Hepatocyte (in vitro differentiated cells): ENCODE measurements at regions not wholly inside any gene's neighbourhood (a gene's known extent, or its start where the extent isn't known, plus 50 kb on each side); places are given as distances from the start of the nearest gene placed in this dataset.
A peak's percentile ranks its signal among the peaks of the same experiment; 100 is the strongest.
"Not testable (repeated sequence)": the region's sequence is repeated elsewhere in the genome, so short reads cannot be mapped to it uniquely, and the experiment has no call there.

Source experiments
- DNase-seq: peaks from one replicate; pipeline ENCODE4 v3.0.0-alpha.2; 2016; ENCODE audit warnings: low spot score
- H2AFZ ChIP-seq: fragments of 200-600 bp; sonication (generic); 2 replicates; pipeline ENCODE4 v1.6.0; 2016; ENCODE audit warnings: antibody characterized with exemption, mild to moderate bottlenecking
- H3K27ac ChIP-seq: fragments of 200-600 bp; sonication (generic); 2 replicates; pipeline ENCODE4 v1.5.1; 2016; ENCODE audit warnings: mild to moderate bottlenecking
- H3K27me3 ChIP-seq: fragments of 200-600 bp; sonication (generic); 2 replicates; pipeline ENCODE4 v1.6.1; 2016
- H3K36me3 ChIP-seq: fragments of 200-600 bp; sonication (generic); replicated peaks from 2 replicates; pipeline ENCODE4 v1.5.1; 2016; ENCODE audit warnings: low read depth; ENCODE audit not compliant: insufficient read depth
- H3K4me1 ChIP-seq: fragments of 200-600 bp; sonication (generic); 2 replicates; pipeline ENCODE4 v1.5.1; 2016; ENCODE audit warnings: mild to moderate bottlenecking, moderate library complexity; ENCODE audit not compliant: insufficient read depth
- H3K4me2 ChIP-seq: fragments of 200-600 bp; sonication (generic); 2 replicates; pipeline ENCODE4 v1.6.0; 2016
- H3K4me3 ChIP-seq: fragments of 200-600 bp; sonication (generic); 2 replicates; pipeline ENCODE4 v1.5.1; 2016; ENCODE audit warnings: mild to moderate bottlenecking
- H3K79me2 ChIP-seq: fragments of 200-600 bp; sonication (generic); 2 replicates; pipeline ENCODE4 v1.6.0; 2017; ENCODE audit warnings: mild to moderate bottlenecking
- H3K9me2 ChIP-seq: fragments of 200-600 bp; sonication (generic); replicated peaks from 2 replicates; pipeline ENCODE4 v1.6.0; 2017; ENCODE audit warnings: mild to moderate bottlenecking; ENCODE audit not compliant: insufficient read depth
- H3K9me3 ChIP-seq: fragments of 200-600 bp; sonication (generic); 2 replicates; pipeline ENCODE4 v1.5.1; 2016; ENCODE audit warnings: low read depth, mild to moderate bottlenecking
- H4K20me1 ChIP-seq: fragments of 200-600 bp; sonication (generic); 2 replicates; pipeline ENCODE4 v1.6.0; 2016; ENCODE audit warnings: mild to moderate bottlenecking; ENCODE audit not compliant: insufficient read depth, poor library complexity, severe bottlenecking
- EZH2 ChIP-seq: fragments of 200-600 bp; sonication (generic); IDR thresholded peaks from 2 replicates; pipeline ENCODE4 v1.6.1; 2016; ENCODE audit warnings: antibody characterized with exemption, mild to moderate bottlenecking, borderline replicate concordance
- EZH2phosphoT487 ChIP-seq: fragments of 200-600 bp; sonication (generic); IDR thresholded peaks from one replicate; pipeline ENCODE4 v1.6.1; 2018; ENCODE audit warnings: antibody characterized with exemption, mild to moderate bottlenecking, low read depth, moderate library complexity; ENCODE audit not compliant: unreplicated experiment, severe bottlenecking
- WGBS: methylation state at CpG from one replicate; pipeline ENCODE4 v1.1.6; 2016; ENCODE audit warnings: low lambda C conversion rate; ENCODE audit errors: missing lambda C conversion rate; 5-methylcytosine and 5-hydroxymethylcytosine counted together
- TF ChIP-seq, protein P1 (sequence below): fragments of 200-600 bp; sonication (generic); IDR thresholded peaks from 2 replicates; pipeline ENCODE4 v1.5.1; 2016; ENCODE audit warnings: antibody characterized with exemption, mild to moderate bottlenecking; ENCODE audit not compliant: poor library complexity

DNA sequence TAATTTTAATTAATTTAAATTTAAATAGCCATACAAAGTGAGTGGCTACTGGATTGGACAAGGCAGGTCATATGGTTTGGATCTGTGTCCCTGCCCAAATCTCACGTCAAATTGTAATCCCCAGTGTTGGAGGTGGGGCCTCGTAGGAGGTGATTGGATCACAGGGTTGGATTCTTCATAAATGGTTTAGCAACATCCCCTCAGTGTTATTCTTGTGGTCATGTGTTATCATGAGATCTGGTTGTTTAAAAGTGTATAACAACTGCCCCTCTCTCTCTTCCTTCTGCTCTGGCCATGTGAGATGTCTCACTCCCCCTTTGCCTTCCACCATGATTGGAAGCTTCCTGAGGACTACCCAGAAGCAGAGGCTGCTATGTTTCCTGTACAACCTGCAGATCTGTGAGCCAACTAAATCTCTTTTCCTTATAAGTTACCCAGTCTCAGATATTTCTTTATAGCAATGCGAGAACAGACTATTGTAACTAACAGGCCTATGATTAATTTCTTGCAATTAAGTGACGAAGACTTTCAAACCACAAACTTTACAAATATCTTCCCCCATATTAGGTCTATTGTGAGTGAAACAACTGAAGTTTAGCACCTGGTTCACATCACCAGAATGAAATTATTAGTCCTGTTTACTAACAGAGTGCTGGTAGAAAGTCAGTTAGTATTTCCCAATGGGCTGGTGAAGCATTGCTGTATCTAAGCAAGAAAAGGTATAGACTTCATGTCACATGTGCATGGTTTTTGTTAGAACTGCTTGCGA is 60.0 kb upstream of the TNFAIP3 start:
- TF ChIP-seq, protein P1, sequence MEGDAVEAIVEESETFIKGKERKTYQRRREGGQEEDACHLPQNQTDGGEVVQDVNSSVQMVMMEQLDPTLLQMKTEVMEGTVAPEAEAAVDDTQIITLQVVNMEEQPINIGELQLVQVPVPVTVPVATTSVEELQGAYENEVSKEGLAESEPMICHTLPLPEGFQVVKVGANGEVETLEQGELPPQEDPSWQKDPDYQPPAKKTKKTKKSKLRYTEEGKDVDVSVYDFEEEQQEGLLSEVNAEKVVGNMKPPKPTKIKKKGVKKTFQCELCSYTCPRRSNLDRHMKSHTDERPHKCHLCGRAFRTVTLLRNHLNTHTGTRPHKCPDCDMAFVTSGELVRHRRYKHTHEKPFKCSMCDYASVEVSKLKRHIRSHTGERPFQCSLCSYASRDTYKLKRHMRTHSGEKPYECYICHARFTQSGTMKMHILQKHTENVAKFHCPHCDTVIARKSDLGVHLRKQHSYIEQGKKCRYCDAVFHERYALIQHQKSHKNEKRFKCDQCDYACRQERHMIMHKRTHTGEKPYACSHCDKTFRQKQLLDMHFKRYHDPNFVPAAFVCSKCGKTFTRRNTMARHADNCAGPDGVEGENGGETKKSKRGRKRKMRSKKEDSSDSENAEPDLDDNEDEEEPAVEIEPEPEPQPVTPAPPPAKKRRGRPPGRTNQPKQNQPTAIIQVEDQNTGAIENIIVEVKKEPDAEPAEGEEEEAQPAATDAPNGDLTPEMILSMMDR = no peak
- TF ChIP-seq EZH2 (no peak), EZH2phosphoT487 (no peak)
- H3K27ac ChIP-seq = no peak overlapping the region
- WGBS = 97% methylated on average over 5 of the region's 5 CpGs
- no peaks in the 10 kb centered on the region for H3K79me2 ChIP-seq
- peaks cover 31% of the 10 kb centered on the region for H3K4me1 ChIP-seq
- no peak overlapping the region for H3K4me3 ChIP-seq
- no peak overlapping the region for H2AFZ ChIP-seq
- no peaks in the 10 kb centered on the region for H4K20me1 ChIP-seq
- H3K36me3 ChIP-seq = no peaks in the 10 kb centered on the region
- no peak for DNase-seq
- no peaks in the 10 kb centered on the region for H3K27me3 ChIP-seq
- no peak overlapping the region for H3K4me2 ChIP-seq
- H3K9me3 ChIP-seq = no peaks in the 10 kb centered on the region
- H3K9me2 ChIP-seq = no peaks in the 10 kb centered on the region

DNA sequence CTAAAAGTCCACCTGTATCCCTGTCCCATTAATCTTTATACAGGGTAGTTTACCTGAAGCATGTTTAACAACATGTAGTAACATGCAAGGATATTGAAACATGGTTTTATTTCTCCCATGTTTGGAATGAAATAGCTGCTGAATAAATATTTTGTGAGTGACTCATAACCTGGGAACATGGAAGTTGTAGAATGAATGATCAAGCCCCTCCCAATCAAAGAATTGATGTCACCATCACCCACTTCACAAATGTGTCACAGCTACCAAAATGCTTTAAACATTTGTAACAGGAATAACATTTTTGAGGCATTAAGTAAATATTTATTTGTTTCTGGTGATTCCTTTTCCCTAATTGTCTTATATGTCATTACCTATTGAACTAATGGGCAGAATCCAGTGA is 58.9 kb upstream of the TNFAIP3 start:
- Histone ChIP-seq H3K79me2 (no peaks in the 10 kb centered on the region), H3K9me3 (no peaks in the 10 kb centered on the region), H3K9me2 (no peaks in the 10 kb centered on the region), H3K27ac (peak overlapping the region; percentile 86), H3K4me2 (no peak overlapping the region), H3K4me3 (no peak overlapping the region), H3K27me3 (no peaks in the 10 kb centered on the region), H2AFZ (no peak overlapping the region), H3K36me3 (no peaks in the 10 kb centered on the region), H3K4me1 (peaks cover 27% of the 10 kb centered on the region), H4K20me1 (no peaks in the 10 kb centered on the region)
- DNase-seq = no peak
- no peak for TF ChIP-seq EZH2
- TF ChIP-seq EZH2phosphoT487 = no peak
- TF ChIP-seq, protein P1 = no peak

DNA sequence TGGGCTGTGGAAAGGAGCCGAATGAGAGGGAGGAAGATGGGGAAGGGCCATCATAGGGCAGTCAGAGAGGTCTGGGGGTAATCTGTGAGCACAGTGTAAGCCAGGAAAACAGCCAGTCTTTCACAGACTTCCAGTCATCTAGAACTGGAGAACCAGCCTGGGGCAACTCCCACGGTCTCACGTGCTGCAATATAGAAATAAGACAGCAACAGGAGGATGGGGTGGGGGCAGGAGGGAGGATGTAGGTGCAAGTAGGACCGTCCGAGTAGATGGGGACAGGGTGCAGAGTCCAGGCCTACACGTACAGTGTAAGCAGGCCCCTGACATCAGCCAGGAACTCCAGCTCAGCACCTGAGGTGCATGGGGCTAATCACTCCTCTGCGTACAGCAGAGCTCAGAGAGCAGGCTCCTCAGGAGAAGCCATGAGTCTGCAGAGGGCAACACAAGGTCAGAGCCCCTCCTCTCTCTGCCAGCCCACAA is 58.2 kb upstream of the TNFAIP3 start:
- peaks cover 24% of the 10 kb centered on the region for H3K4me1 ChIP-seq

DNA sequence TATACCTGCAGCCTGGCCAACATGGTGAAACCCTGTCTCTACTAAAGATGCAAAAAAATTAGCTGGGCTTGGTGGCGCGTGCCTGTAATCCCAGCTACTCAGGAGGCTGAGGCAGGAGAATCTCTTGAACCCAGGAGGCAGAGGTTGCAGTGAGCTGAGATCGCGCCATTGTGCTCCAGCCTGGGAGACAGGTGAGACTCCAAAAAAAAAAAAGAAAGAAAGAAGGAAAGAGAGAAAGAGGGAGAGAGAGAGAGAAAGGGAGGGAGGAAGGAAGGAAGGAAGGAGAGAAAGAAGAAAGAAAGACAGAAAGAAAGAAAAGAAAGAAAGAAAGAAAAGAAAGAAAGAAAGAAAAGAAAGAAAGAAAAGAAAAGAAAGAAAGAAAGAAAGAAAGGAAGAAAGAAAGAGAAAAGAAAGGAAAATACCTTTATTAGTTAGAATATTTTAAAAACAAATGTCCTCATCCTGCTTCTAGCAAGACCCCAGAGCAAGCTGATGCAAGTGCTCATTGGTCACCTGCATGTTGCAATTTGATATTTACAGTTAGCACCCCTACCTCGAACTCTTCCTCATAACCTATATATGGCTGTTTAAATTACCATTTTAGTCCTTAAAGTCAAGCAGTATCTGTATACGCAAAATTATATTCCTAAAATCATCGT is 57.0 kb upstream of the TNFAIP3 start:
- peak overlapping the region; percentile 86 for H3K27ac ChIP-seq
- not testable (repeated sequence) for H3K27me3 ChIP-seq

More for the DNA sequence above, 58.2 kb upstream of the TNFAIP3 start:
- Histone ChIP-seq H3K27me3 (no peaks in the 10 kb centered on the region), H3K36me3 (no peaks in the 10 kb centered on the region), H3K9me3 (no peaks in the 10 kb centered on the region), H2AFZ (no peak overlapping the region), H4K20me1 (no peaks in the 10 kb centered on the region), H3K4me3 (no peak overlapping the region), H3K4me2 (no peak overlapping the region), H3K9me2 (no peaks in the 10 kb centered on the region), H3K27ac (peak overlapping the region; percentile 86), H3K79me2 (no peaks in the 10 kb centered on the region)
- WGBS = 35% methylated on average over 7 of the region's 7 CpGs
- DNase-seq = peak; percentile 76
- TF ChIP-seq, protein P1 = no peak
- no peak for TF ChIP-seq EZH2phosphoT487
- TF ChIP-seq EZH2 = no peak

More for the DNA sequence above, 57.0 kb upstream of the TNFAIP3 start:
- H3K9me3 ChIP-seq, H3K4me2 ChIP-seq, H3K36me3 ChIP-seq, H3K9me2 ChIP-seq, H4K20me1 ChIP-seq, H3K4me3 ChIP-seq, H2AFZ ChIP-seq, H3K79me2 ChIP-seq, DNase-seq: not testable (repeated sequence)
- peaks cover 14% of the 10 kb centered on the region for H3K4me1 ChIP-seq
- 89% methylated on average over 7 of the region's 7 CpGs for WGBS
